ENCODE measurements at regions not wholly inside any gene's neighbourhood (a gene's known extent, or its start where the extent isn't known, plus 50 kb on each side); places are given as distances from the start of the nearest gene placed in this dataset.
"Not testable (repeated sequence)": the region's sequence is repeated elsewhere in the genome, so short reads cannot be mapped to it uniquely, and the experiment has no call there.

DNA sequence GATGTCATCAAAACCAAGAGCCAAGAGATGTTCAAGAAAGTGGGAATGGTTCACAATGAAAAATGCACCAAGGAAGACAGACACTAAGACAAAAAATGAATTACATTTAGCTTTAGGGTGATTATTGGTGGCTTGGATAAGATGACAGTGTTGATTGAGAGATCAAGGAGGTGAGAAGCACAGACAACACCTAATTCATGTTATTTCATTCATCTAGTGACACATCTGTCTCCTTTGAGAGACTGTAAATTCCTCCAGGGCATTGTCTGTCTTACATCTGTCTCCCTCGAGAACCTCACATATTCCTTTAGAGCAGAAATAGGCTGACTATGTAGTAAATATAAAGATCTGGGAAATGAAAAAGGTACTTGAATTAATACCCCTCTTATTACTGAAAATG lies 94.2 kb upstream of the SMIM31 start:
- Histone ChIP-seq H3K36me3 (no peaks in the 10 kb centered on the region), H3K4me3 (no peak overlapping the region), H3K27me3 (no peaks in the 10 kb centered on the region), H3K27ac (no peak overlapping the region), H3K9me3 (peaks cover 0 to 18% (median 0%) of the 10 kb centered on the region in 11 donors), H3K4me1 (no peaks in the 10 kb centered on the region)
- WGBS, 2 donors, result 56 to 76% methylated on average over 1 of the region's 1 CpG
- DNase-seq (no peak), ATAC-seq (no peak)
- TF ChIP-seq, protein P1, sequence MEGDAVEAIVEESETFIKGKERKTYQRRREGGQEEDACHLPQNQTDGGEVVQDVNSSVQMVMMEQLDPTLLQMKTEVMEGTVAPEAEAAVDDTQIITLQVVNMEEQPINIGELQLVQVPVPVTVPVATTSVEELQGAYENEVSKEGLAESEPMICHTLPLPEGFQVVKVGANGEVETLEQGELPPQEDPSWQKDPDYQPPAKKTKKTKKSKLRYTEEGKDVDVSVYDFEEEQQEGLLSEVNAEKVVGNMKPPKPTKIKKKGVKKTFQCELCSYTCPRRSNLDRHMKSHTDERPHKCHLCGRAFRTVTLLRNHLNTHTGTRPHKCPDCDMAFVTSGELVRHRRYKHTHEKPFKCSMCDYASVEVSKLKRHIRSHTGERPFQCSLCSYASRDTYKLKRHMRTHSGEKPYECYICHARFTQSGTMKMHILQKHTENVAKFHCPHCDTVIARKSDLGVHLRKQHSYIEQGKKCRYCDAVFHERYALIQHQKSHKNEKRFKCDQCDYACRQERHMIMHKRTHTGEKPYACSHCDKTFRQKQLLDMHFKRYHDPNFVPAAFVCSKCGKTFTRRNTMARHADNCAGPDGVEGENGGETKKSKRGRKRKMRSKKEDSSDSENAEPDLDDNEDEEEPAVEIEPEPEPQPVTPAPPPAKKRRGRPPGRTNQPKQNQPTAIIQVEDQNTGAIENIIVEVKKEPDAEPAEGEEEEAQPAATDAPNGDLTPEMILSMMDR (IDR thresholded peaks at IDR 0.05), result no peak
- intact Hi-C loops (cut with DNase I), result no loop called here

DNA sequence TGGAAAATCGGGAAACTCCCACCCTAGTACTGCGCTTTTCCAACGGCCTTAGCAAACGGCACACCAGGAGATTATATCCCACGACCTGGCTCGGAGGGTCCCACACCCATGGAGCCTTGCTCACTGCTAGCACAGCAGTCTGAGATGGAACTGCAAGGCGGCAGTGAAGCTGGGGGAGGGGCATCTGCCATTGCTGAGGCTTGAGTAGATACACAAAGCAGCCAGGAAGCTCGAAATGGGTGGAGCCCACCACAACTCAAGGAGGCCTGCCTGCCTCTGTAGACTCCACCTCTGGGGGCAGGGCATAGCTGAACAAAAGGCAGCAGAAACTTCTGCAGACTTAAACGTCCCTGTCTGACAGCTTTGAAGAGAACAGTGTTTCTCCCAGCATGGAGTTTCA lies 77.8 kb upstream of the SMIM31 start:
- H3K4me3 ChIP-seq, result not testable (repeated sequence)

DNA sequence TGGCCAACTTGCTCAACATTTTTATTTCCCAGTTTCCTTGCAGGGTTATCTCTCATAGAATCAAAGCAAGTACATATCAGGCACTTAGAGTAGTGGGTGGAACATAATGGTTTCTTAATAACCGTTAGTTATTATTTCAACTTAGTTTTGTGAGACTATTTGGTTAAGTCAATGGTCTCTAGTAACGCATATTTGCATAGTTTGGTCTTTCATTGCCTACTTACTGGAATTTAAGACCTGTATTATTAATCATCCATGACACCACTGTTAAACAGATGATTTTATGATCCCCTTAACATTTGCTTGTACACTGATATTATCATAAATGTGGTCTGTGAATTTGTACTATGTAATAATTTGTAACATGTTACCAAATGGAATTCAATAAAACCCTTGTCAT lies 70.9 kb upstream of the SMIM31 start:
- Histone ChIP-seq H3K36me3 (no peaks in the 10 kb centered on the region), H3K9me3 (no peaks in the 10 kb centered on the region), H3K27me3 (no peaks in the 10 kb centered on the region), H3K4me3 (no peak overlapping the region), H3K4me1 (no peaks in the 10 kb centered on the region), H3K27ac (no peak overlapping the region)
- WGBS, 2 donors, result 84 to 91% methylated on average over 2 of the region's 2 CpGs
- TF ChIP-seq, protein P1 (IDR thresholded peaks at IDR 0.05), result no peak
- DNase-seq (no peak), ATAC-seq (no peak)
- intact Hi-C loops (cut with DNase I), result no loop called here

More for the DNA sequence above, 77.8 kb upstream of the SMIM31 start:
- H3K9me3 ChIP-seq; H3K27ac ChIP-seq; intact Hi-C loops (cut with DNase I); H3K27me3 ChIP-seq; H3K4me1 ChIP-seq; DNase-seq; H3K36me3 ChIP-seq; ATAC-seq: not testable (repeated sequence)
- 78% methylated on average over 9 of the region's 9 CpGs for WGBS, 2 donors

DNA sequence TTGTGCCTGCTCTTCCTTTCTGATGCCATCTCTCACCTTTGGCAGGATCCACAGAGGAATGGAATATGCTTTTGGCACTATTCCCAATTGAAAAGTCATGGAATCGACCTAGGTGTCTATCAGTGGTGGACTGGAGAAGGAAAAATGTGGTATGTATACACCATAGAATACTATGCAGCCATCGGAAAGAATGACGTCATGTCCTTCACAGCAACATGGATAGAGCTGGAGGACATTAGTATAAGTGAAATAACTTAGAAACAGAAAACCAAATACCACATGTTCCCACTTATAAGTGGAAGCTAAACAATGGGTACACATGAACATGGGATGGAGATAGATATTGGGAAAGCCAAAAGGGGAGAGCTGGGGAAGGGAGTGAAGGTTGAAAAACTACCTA lies 58.3 kb upstream of the SMIM31 start:
- H3K27ac ChIP-seq, result no peak overlapping the region
- ATAC-seq, result no peak
- peaks cover 0 to 3% (median 0%) of the 10 kb centered on the region in 7 donors for H3K27me3 ChIP-seq
- no peak overlapping the region for H3K4me3 ChIP-seq
- DNase-seq, result no peak
- no peaks in the 10 kb centered on the region for H3K36me3 ChIP-seq
- H3K9me3 ChIP-seq, result peaks cover 0 to 3% (median 0%) of the 10 kb centered on the region in 11 donors
- 75 to 79% methylated on average over 3 of the region's 3 CpGs for WGBS, 2 donors
- no peaks in the 10 kb centered on the region for H3K4me1 ChIP-seq
- intact Hi-C loops (cut with DNase I), result no loop called here
- TF ChIP-seq, protein P1 (IDR thresholded peaks at IDR 0.05), result no peak

DNA sequence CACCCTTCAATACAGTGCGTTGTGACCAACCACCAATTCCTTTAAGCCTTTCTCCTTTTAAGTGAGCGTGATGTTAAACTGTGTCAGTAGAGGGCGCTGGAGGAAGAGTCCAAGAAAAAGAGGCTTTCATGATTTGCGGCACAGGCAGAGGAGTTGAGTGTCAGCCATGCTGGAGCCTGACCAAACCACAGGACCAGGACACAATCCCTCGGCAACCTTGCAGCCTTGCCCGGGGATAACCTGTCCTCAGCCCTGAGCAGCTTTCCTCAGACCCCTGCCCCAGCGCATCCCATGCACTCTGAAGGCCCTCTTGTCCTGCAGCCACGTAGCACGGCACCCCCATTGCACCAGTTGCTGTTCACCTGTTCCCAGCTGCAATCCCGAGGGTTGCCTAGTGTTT lies 53.5 kb upstream of the SMIM31 start:
- no peak for ATAC-seq
- 58 to 59% methylated on average over 10 of the region's 10 CpGs for WGBS, 2 donors
- intact Hi-C loops (cut with DNase I), result no loop called here

More for the DNA sequence above, 53.5 kb upstream of the SMIM31 start:
- H3K9me3 ChIP-seq, result peaks cover 0 to 3% (median 0%) of the 10 kb centered on the region in 11 donors
- no peak for DNase-seq
- H3K4me3 ChIP-seq, result no peak overlapping the region
- peaks cover 0 to 3% (median 0%) of the 10 kb centered on the region in 7 donors for H3K27me3 ChIP-seq
- no peaks in the 10 kb centered on the region for H3K36me3 ChIP-seq
- H3K4me1 ChIP-seq, result no peaks in the 10 kb centered on the region
- no peak overlapping the region for H3K27ac ChIP-seq
- TF ChIP-seq, protein P1 (IDR thresholded peaks at IDR 0.05), result peak in 3 of 9 donors; percentile 12 to 21 (median 13)
